Left renal pelvis (tissue), 4 donors: ENCODE measurements at regions not wholly inside any gene's neighbourhood (a gene's known extent, or its start where the extent isn't known, plus 50 kb on each side); places are given as distances from the start of the nearest gene placed in this dataset.

Experiments used
- DNase-seq, 4 donors: peaks; one replicate each; pipeline ENCODE4 v3.0.0-alpha.2; 2013; ENCODE audit warnings: low read depth in 4 of 4, low spot score in 3 of 4

DNA sequence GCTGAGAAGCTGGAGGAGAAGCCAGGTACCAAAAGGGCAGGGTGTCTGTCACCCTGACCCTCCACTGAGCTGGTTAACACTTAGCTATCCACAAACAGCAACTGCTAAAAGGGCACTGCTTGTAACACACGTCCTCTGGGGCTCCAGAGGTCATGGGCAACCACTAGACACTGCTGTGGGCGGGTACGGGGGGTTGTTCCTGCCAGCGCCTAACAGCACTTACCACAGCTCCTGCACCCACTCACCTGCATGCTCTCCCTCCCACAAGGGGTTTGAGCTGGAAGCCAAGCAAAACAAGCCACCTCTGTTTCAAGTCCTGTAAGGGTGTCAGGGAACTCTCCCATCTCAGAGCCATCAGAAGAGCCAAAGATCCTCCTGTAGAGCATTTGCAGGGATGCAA, 407.6 kb downstream of the MFSD1 start:
- DNase-seq = no peak

DNA sequence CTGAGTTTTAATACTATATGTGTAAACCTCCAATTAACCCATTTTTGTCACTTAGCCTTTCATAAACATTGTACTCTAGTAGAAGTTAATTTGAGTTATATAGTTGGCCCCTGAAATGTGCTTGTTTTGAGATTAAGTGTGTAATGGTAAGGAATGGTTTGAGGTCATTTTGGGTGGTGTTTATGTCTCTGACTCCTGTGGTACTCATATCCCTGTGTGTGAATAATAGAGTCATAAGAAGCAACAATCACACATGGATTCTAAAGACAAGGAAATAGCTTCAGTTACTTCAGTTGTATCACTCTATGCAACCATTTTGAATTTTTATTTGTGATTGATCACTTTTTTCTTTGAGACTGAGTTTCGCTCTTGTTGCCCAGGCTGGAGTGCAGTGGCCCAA, 408.5 kb downstream of the MFSD1 start:
- no peak for DNase-seq

DNA sequence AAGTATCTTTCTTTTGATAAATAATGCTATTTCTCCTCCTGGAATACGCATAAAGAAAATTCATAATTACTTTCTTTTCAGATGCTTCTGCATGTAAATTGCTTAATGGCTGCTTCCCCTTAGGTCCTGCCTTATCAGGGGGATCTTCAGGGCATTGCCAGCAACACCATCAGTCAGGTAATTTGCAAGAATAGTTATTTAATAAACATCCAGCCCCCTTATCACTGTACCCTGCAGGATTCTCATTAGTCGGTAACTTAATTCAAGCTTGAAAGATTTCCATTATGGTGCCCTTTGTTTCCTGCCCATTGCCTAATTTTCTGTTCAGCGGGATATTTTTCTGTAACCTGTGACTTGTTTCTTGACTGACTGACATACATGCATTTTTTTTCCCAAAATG, 414.5 kb downstream of the MFSD1 start:
- DNase-seq = no peak

DNA sequence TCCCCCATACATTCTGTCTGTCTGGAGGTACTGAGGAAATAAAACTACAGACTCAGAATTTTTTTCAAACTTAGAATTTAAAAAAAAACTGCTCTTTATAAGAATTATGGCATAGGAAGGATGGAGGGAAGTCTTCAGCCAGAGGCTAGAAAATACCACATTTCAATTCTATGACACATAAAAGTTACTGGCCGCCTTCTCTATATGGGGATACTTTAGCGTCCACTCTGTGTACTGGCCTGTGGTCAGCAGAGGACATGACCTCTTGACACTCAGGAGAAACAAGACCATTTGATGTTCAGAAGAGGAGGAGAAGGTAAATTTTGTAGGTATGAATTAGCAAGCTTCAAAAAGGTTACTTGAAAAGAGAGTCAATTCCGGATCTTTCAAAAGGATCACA, 417.4 kb downstream of the MFSD1 start:
- DNase-seq = no peak

DNA sequence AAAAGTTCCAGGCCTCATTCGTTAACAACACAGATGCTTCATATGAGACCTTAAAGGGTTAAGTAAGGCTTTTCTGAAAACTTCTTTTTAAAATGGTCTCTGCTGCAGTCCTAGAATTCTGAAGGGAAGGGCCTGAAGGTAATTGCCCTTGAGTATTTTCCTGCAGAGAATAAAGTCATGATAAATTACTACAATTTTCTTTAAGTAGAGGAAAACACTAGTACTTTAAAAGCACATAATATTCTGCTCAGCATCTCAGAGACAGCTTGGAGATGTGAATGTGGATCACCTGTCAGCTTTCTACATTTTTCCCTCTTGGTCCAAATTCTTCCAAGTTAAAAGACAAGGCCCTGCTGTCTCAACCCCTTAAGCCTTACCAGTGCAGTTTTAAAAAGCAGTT, 419.5 kb downstream of the MFSD1 start:
- no peak for DNase-seq

DNA sequence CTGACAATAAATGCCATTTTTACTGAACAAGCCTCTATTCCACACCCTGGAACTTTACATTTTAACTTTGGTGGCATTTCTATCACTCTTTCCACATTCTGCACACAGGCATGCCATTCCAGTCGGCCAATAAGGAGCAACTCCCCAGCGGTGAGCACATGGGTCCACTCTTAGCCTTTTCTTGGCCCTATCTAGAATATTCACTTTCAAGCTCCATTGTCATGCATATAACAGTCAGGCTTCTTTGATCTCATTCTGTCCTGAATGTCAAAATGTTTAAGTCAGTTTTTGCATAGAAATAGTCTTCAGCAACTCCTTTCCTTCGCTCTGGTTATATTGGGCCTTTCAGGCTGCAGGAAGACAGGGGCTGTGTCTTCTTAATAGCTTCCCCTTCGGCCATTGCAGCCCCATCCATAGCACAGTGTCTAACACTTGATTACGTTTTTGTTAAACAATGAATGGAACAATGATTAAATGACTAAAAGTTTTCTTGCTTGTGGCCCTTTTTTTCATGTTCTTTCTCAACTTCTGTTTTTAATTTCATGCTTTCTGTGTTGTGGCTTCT, 427.3 kb downstream of the MFSD1 start:
- DNase-seq = no peak

DNA sequence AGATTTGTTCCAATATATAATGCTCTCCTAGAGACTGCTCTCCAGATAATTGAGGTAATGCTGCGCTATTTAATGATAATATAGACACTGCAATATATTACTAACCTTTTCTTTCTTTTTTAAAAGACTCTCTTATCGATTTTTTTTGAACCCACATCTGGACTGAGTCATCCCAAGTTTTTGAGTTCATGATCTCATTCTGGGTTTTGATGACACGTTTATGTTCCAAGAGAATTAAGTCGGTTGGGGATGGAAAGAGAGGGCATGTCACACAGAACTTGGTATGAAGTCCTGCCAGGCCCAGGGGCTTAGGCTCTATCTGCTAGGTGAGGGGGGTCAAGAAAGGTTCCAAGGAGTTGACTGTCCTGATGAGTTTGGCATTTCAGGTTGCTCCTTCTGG, 431.1 kb downstream of the MFSD1 start:
- DNase-seq = no peak

DNA sequence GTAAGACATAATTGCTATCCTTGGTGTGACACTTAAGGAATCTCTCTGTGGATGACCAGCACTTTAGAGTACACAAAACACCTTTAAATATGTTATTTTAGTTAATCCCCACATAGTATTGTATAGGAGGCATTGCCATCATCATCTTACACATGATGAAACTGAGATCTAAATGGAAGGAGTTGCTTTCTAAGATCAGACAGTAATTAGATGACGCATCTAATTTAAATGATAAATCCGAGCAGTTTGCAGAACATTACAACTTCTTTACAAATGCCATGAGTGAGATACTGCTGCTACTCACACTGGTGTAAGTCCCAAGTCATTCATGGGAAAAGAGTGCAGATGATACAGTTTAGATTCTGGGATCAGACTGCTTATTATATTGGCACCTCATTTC, 431.9 kb downstream of the MFSD1 start:
- no peak for DNase-seq

DNA sequence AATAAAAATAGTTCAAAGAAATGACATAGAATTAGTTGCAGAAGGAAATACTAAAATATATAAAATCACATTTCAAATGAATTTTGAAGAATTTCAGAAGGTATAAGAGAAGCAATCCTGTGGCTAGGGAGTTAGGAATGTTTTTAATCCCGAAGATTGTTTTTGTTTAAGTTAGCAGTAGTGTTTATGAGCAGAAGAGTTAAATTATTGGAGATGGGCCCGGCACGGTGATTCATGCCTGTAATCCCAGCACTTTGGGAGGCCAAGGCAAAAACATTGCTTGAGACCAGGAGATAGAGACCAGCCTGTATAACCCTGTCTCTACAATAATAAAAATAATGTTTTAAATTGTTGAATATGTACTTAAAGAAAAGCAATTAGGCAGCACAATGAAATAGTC, 432.5 kb downstream of the MFSD1 start:
- DNase-seq = no peak

DNA sequence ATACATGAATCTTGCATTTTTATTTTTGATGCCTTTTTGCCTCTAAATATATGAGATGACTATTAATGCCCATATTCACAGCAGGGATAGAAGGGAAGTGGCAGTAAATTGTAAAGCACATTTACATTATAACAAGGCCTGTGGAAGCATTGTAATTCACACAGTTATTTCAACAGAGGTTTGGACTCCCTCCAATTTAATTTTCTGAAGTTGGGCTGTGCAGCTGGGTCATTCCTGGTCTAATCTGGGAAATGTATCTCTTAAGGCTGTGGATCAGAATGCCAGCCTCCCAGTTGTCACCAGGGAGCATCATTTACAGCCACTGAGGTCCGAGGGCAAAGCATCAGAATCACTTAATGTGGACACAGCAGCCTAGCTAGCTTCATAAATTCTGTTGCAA, 434.5 kb downstream of the MFSD1 start:
- DNase-seq = no peak

DNA sequence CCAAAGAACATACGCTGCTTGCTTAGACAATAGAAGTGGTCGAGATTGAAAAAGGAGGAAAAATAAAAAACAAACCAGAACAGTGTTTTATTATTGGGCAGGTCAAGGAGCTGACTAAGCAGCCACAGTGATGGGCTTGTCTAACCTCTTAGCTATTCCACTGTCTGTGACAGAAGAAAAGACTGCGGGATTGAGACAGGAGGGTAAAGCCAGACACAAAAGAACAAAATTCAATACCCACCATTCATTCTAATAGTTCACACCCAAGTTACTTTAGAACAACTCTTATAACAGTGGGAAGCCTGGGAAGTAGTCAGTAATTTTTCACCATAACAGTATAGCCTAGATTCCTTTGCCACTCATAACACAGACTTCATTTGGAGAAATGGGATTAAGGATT, 435.4 kb downstream of the MFSD1 start:
- DNase-seq = no peak

DNA sequence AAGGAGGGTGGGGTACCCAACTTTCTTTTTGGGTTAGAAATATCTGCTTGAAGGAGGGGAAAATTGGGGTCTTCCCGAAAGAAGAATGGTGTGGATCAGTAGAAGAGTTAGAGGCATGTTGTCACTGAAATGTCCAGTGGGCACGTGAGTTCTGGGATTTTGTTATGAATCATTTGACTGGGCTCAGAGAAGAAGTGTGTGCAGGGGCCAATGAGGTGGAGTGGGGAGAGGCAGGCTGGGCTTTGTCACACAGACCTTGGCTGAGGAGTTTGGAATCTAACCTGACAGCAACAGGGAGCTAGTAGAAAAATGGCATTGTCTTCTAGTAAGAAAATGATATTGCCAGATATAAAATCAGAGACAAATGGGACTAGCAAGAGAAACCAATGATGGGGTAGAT, 436.8 kb downstream of the MFSD1 start:
- no peak for DNase-seq

DNA sequence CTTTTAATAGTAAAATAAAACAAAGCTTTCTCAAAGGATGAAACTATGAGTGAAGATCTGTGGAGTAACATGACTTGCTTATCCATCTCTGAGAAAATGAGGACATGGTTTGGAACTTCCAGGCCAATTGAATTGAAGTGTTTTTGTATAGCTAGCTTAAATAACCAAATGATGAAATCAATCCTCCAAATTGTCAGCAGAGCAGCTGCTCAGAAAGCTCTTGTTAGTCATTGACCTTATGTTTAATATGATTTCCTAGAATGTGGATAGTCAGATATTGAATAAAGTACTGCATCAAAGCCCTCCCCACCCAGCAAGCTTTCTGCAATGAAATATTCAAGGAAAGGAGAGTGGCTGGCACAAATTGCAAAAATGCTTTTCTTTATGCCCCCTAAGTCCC, 437.2 kb downstream of the MFSD1 start:
- DNase-seq = no peak

DNA sequence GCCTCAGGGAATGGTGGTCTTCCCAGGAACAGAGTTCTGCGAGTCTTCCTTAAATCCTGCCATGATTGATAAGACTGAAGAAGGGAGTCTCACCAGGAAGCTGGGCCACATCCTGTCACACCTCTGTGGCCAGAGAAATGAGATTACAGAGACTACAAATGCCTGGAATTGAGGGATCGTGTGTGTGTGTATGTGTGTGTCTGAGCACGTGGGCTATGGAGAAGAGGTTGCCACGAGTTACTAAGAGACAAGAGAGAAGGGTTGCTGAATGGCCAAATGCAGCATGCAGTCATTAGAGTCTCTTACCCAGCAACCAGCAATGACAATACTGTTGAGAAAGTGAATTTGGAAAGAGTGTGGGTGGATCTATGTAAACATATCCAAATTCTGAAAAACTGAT, 443.1 kb downstream of the MFSD1 start:
- no peak for DNase-seq

DNA sequence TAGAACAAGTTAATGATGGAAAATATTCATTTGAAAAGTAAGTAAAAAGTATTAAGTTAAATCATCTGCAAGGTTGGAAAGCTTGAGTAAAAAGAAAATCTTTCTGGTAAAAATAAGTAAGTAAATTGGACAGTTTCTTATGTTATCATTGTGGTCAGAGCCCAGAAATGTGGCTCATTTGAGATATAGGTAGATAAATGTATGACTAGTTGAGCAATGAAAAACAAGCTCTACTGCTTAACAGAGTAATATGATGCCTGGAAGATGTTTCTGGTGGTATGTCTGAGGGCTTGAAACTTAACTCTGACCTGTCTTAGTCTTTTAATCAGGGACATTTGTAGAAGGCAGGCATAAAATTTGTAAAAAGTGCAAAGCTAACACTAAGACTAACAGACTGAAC, 444.0 kb downstream of the MFSD1 start:
- no peak for DNase-seq

DNA sequence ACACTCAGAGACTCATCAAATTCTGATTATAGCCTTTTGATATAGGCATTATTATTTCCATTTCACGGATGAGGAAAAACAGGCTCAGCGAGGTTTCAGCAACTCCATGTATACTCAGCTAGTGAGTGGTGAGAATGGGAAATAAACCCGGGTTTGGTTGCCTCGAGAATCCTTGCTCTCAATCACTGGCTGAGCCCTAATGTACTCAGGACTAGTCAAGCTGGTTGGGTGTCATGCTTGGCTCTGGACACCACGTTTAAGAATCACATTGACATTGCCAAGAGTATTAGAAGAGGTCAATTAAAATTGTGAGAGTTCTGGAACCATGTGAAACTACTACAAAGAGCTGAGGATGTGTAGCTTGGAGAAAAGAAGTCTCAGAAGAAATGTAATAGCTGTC, 444.5 kb downstream of the MFSD1 start:
- DNase-seq = no peak

DNA sequence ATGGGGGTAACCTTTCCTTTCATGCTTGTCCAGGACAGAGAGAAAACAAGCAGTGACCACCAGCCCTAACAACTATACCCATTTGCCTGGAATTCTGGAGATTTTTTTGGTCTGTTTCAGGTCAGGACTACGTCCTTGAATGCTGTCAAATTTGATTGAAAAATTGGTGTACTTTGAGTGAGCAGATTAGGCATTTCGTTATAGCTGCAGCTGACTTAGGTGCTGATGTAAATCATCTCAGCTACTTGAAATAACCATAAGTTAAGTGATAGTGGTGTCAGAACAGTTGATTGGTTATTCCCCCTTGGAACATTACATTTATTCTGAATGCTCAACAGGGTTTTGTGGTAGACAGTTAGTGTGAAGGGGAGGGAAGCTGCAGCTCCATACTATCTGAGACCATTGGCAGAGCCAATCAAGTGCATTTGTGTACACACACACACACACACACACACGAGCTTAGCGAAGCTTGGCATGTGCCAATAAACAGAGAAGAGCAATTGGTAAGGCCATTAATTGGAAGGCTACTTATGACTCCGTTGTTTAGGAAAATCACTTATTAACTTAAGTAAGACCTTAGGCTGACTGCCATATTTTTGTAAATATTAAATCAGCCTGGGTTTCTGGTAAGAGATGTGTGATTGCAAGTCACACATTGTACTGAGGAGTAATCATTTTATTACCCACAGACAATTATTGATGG, 447.8 kb downstream of the MFSD1 start:
- DNase-seq = no peak

DNA sequence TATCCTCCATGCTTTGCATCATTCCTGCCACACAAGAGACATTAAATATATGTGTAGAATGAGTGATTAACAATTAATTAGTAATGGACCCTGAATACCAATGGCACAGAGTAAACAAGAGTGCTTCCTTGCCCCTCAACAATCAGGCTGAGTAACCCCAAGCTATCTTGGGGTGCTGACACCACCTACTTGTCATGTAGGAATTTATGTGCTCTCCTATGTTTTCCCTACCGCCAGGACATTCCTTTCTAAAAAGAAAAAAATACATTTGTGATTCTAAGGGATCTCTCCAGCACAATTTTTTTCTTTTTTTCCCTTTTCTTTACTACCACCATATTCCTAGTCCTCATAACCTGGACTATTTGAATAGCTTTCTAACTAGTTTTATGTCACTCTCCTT, 449.1 kb downstream of the MFSD1 start:
- DNase-seq = no peak

DNA sequence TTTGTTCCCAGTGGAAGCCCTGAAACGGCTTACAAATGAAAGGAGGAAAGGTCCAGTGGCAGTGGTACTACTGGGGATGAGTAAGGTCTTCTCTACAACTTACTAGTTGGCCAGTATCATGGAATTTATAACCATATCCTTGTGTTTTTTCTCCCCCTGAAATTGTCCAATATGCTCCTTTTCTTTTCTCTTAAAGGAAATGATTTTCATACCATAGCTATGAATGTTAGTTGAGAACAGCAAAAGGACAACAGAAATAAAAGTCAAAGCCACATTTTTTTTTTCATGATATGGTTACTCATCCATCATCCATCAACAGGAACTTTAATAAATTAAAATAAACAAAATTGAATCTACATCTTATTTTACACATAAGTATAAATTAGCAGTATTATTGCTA, 450.4 kb downstream of the MFSD1 start:
- no peak for DNase-seq

DNA sequence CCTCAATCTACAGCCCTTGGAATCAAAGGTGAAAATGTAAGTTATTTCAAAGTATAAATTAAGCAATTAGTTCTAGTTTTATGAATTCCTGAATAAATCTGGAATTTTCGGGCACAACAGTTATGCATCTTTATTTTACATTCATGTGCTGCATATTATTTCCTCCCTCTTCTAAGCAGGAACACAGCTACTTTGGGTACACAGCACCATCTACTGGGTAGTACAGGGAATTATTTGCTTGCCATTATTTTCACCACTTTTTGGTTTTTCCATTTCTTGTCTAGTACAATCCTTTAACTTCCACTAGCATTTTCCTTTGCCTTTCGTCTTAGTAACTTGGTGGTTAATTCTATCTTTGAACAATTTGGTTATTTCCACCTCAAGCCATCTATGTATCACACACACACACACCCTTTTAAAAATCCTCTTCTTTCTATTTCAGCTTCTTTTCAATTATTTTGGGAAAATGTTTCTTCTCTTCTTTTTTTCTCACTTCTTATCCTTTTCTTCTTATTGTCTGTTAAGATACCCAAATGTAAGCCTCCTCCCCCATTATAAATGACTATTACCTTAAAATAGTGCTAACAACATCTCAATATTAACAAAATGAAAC, 451.0 kb downstream of the MFSD1 start:
- DNase-seq = peak in 1 of 4 donors; percentile 9

DNA sequence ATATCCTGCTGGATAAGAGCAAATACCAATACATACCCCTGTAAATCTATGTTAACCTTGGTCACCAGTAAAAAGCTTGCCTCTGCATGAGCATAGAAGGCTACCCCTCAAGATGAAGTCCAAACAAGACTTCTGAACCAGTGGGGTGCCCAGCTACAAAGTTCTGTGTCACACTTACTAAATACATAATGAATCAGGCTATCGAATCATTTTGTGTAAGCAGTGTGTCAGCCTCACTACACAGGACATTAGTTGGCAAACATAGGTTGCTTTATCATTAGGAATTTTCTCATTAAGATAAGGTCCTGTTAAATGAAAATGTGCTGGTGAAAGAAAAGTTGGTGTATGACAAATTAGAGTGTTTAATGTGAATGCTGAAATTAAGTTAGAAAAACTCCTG, 452.0 kb downstream of the MFSD1 start:
- no peak for DNase-seq

DNA sequence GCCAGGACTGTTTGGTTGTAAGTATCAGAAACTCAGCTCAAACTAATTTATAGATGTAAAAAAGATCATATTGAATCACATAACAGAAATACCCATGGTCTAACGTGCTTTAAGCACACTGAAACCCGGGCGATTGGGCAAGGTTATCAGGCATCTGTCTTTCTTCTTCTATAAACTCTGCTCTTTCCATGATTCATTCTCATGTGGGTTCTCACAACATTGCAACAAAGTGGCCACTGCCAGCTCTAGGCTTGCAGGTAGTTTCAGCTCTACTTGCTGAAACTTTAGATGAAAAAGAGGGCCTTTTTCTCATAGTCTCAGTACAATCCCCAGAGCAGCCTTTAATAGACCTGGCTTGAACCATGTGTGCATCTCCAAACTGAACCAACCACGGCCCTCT, 456.1 kb downstream of the MFSD1 start:
- DNase-seq = no peak

DNA sequence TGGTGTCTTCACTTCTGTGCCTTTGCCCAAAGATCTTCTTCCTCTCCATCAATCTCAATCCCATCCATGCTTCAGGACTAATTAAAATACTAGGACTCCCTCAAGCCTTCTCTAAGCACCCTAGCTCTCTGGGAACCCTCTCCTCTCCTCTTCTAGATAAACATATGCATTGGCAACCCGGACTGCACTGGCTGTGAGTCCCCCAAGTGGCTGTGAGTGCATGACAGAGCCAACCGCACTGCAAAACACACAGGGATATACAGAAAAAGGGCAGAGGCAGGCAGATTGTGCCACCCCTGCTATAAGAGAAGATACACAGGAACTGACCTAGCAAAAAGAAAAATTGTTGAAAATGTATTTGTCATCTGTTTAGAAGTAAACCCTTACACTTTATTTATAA, 457.1 kb downstream of the MFSD1 start:
- DNase-seq = no peak
